HS-5 (cell line): ENCODE measurements at regions not wholly inside any gene's neighbourhood (a gene's known extent, or its start where the extent isn't known, plus 50 kb on each side); places are given as distances from the start of the nearest gene placed in this dataset.
A peak's percentile ranks its signal among the peaks of the same experiment; 100 is the strongest.

ENCODE experiments used
- DNase-seq: peaks from one replicate; pipeline ENCODE4 v3.0.0-alpha.2; 2012; ENCODE audit warnings: low read depth

DNA sequence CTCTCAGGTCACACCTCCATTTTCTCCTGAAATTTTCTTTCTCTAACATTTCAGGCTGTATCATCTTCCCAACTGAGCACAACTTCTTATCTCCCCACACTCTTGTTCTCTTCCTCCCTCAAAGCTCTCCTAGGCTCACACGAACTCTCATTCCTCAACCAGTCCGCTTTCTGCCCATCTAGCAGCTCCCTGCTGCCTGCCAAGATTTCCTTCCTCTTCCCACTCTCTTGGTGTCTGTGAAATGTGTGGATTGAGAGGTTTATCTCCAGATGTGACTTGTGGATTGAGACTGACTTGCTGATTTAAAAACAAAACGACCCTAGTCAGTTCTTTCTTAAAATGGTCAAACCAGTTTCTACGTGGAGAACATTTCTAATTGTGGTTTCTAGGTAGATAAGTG, 106.3 kb downstream of the MTNR1B start:
- DNase-seq, result no peak

- no peak for DNase-seq
Measured at GRCh38 chr11:93080146-93080759, 110.8 kb downstream of the MTNR1B start.

- no peak for DNase-seq
Measured at GRCh38 chr11:93081694-93082093, 112.2 kb downstream of the MTNR1B start.

DNA sequence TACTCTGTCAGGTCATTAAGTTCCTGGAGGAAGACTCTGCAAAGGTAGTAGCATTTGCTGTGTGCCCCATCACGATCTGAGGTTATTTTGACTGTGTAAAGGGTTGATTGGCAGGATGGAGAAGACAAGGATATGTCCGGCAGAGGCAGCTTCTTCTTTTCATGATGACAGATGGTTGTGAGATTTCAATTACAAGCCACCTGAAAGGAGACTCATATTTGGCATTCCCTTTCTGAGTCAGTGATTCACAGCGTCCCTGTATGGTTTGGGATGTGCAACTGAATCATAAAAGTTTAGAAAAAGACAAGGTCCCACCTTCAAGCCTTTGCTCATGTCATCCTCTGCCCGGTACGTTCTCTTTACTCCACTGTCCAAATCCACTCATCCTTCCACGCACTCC, 113.4 kb downstream of the MTNR1B start:
- no peak for DNase-seq

- peak; percentile 29 for DNase-seq
Measured at GRCh38 chr11:93084727-93085505, 112.9 kb downstream of the SLC36A4 start.

DNA sequence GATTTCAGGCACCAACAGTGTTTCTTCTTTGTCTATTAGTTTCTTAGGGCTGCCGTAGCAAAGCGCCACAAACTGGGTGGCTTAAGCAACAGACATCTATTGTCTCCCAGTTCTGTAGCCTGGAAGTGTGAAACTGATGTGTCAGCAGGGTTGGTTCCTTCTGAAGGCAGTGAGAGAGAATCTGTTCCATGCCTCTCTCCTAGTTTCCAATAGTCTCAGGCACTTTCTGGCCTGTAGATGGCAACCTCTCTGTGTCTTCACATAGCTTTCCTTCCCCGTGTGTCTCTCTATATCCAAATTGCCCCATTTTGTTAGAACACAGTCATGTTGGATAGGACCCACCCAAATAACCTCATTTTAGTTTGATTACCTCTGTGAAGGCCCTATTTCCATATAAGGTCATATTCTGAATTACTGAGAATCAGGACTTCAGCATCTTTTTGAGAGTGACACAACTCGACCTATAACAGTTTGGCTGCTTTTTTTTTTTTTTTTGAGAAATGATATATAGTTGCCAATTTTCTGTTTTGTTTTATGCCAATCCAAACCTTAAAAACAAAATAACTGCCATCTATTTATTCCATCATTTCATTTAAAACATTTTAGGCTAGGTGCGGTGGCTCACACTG, 108.2 kb downstream of the SLC36A4 start:
- no peak for DNase-seq
